D721Med (cell line): ENCODE measurements at regions not wholly inside any gene's neighbourhood (a gene's known extent, or its start where the extent isn't known, plus 50 kb on each side); places are given as distances from the start of the nearest gene placed in this dataset.

Experiments used
- DNase-seq: peaks from one replicate; pipeline ENCODE4 v3.0.0; 2011; ENCODE audit warnings: low spot score; ENCODE audit not compliant: insufficient read length
- FAIRE-seq: peaks from 2 replicates; lab custom pipeline; 2011; peaks lifted over from hg19 to GRCh38; lab: Jason Lieb, UNC
- TF ChIP-seq, protein P1 (sequence below): IDR thresholded peaks from 2 replicates; pipeline ENCODE4 v1.5.1; 2012; ENCODE audit warnings: mild to moderate bottlenecking, control low read depth; ENCODE audit not compliant: insufficient read depth; ENCODE audit errors: missing control alignments

DNA sequence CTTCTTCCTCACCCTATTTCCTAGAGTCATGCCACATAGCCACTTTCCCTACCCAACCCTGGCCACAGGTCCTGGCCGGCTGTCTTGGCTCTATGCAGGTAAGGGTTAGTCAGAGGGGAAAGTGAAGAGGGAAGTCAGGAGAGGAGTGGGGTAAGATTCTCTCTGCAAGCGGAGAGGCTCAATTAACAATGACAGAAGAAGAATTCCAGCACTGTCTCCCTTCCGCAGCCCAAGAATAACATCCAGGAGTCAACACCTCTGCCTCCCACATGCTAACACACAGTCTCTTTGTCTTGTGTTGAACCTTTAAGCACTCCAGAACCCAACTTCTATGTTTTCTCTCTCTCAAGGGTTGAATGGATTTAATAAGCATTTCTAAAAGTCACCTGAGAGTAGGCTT is 235.1 kb upstream of the ANKRD55 start:
- FAIRE-seq (no peak), DNase-seq (no peak)
- TF ChIP-seq, protein P1, sequence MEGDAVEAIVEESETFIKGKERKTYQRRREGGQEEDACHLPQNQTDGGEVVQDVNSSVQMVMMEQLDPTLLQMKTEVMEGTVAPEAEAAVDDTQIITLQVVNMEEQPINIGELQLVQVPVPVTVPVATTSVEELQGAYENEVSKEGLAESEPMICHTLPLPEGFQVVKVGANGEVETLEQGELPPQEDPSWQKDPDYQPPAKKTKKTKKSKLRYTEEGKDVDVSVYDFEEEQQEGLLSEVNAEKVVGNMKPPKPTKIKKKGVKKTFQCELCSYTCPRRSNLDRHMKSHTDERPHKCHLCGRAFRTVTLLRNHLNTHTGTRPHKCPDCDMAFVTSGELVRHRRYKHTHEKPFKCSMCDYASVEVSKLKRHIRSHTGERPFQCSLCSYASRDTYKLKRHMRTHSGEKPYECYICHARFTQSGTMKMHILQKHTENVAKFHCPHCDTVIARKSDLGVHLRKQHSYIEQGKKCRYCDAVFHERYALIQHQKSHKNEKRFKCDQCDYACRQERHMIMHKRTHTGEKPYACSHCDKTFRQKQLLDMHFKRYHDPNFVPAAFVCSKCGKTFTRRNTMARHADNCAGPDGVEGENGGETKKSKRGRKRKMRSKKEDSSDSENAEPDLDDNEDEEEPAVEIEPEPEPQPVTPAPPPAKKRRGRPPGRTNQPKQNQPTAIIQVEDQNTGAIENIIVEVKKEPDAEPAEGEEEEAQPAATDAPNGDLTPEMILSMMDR: no peak

DNA sequence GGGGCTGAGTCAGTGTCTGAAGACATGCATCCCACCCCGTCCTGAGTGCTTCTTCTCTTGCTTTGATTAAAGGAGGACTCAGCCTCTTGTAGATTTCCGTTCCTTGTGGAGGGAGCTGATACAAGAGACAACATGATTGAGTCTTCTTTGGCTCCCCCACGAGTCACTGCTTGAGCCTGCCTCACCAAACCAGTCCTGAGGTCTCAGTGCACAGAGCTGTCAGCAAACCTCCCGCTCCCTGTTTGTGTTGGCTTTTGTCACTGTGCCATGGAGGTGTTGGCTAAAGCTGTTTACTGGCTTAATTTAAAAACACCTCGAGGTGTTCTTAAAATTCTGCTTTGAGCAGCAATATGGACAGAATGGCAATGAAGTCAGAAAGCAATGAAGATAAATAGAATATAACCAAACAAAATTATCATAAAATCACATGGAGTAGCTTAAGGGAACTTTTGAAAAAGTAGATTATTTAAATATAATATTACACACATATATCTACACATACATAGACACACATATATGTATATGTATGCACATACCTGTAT is 234.1 kb upstream of the ANKRD55 start:
- no peak for FAIRE-seq
- TF ChIP-seq, protein P1: no peak
- no peak for DNase-seq

DNA sequence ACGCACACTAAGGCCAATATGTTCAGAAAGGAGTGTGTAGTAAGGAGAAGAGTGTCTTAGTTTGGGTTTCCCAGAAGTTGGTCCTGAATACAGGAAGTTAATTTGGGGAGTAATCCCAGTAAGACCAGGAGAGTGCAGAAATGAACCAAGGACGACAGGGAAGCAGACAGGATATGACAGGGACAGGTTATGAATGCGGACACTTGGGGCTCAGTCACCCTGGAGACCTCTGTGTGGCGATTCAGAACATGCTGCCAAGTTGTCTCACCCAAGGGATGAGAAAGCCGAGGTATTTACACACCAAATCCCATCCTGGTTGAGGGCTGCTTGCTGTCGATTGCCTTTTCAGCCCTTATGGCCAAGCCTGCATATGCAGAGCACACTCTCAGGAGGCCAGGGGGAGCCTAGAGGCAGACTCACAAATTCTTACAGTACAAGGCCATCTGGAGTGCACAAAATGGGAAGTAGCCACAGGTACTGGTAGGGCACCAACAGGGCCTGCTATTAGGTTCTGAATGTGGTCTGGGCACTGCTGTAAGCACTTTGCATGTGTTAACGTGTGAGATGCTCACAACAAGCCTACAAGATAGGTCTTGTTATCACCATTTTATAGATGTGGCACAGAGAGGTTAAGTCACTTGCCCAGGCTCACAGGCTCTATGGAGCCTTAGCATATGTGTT is 233.1 kb upstream of the ANKRD55 start:
- DNase-seq (no peak), FAIRE-seq (no peak)
- TF ChIP-seq, protein P1: no peak

DNA sequence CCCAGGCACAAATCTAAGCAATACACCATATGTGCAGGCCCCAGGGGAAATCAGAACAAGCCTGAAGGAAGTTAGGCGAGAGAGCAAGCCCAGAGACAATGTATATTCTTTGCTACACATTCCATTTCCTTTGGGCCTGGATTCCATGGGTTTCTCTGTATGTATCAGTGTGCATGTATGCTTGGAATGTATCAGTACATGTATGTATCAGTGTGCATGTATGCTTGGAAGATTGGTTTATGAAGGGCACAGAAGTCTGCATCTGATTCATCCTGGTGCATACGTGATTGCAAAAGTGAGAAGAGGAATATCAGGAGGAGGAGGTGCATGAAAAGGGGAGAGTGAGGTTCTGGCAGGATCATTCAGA is 232.6 kb upstream of the ANKRD55 start:
- no peak for DNase-seq

DNA sequence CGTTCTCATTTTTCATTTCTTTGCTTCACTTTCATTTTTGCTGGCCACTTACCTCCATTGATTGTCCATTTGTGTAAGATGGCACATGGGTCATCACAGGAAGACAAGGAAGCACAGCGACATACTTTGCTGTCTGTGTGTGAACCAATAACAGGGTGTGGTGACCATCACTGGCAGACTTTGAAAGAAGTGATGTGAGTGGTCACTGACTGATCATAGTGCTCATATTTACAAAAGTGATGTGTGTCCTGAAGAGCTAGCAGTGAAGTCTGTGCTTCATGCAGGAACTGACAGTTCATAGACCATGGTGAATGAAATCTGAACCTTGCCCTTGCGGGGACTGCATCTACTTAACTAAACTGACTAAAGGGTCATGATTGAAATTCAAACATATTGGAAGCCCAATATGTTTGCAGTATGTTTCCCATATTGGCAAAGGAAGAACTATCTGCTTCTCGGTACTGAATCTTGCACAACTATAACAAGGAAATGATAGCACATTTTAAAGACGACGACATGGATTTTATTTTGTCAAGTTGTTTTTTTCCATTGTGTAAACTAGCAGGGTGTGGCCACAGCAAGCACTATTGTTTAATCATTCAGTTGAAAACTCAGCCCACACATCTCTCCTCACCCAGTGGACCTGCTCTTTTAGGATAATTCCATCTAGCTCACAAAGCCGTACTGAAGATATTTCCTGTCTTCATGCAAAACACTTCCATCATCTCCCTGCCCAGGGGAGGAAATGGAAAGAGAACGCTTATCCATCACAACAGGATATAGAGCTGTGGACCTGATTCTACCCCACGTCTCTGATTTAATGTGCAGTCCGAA is 232.0 kb upstream of the ANKRD55 start:
- TF ChIP-seq, protein P1: no peak

More for the DNA sequence above, 232.6 kb upstream of the ANKRD55 start:
- TF ChIP-seq, protein P1: no peak
- no peak for FAIRE-seq

DNA sequence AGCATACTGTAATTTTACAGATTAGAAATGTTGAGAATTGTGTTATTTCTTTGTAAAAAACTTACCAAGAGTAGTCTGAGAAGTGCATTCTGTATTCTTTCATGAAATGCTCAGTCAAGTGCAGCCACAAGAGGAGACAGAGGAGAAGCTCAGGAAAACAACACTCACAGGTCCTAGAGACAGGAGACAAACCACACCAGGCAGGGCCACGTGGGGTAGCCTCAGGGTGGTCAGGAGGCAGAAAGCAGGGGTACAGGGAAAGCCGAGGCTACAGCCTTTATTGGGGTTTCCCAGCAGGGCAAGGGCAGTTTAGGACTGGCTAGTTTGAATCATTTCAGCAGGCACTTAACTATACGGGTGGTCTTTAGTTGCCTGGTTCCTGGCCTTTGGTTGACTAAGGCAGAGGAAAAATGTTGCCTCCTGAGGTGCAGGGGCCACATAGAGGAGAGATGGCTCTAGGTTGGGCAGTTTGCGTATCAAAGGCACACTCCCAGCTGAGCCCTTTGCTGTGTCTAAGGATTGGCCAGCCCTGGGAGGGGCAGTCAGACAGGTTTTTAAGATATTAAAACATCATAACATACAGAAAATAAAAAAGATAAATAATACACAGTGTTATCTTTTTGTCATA is 230.9 kb upstream of the ANKRD55 start:
- DNase-seq (no peak), FAIRE-seq (no peak)
- TF ChIP-seq, protein P1: no peak

More for the DNA sequence above, 232.0 kb upstream of the ANKRD55 start:
- FAIRE-seq (no peak), DNase-seq (no peak)
